HG03442 (cell line): ENCODE measurements at regions not wholly inside any gene's neighbourhood (a gene's known extent, or its start where the extent isn't known, plus 50 kb on each side); places are given as distances from the start of the nearest gene placed in this dataset.

Experiments used
- ATAC-seq: cut with Tn5 transposase; IDR thresholded peaks from one replicate; pipeline ENCODE4 v1.9.1; 2021; ENCODE audit warnings: mild to moderate bottlenecking, moderate library complexity; ENCODE audit not compliant: unreplicated experiment

DNA sequence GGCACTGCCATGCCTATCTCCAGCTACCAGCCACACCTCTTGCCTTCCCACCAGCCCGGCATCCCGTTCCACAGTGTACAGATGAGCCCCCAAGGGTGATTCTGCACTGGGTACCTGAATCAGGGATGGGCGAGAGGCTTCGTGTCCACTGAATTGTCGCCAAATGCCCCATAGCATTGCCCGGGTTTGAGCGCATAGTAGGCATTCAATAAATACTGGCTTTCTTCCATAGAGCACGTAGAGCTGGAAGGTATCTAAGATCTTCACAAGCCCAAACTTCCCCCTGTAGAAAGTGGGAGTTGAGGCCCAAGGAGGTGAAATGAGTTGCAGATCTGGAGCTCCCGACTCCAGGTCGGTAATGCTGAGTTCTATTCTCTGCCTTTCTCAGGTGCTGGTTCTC is 358.7 kb downstream of the LPIN1 start:
- no peak for ATAC-seq

GRCh38 chr2:12106440-12107080 is 360.1 kb downstream of the LPIN1 start:
- peak; percentile 75 for ATAC-seq

GRCh38 chr2:12107321-12107720 is 360.9 kb downstream of the LPIN1 start:
- ATAC-seq = no peak

GRCh38 chr2:12107939-12108338 is 361.5 kb downstream of the LPIN1 start:
- no peak for ATAC-seq

GRCh38 chr2:12109363-12110017 is 363.1 kb downstream of the LPIN1 start:
- no peak for ATAC-seq

DNA sequence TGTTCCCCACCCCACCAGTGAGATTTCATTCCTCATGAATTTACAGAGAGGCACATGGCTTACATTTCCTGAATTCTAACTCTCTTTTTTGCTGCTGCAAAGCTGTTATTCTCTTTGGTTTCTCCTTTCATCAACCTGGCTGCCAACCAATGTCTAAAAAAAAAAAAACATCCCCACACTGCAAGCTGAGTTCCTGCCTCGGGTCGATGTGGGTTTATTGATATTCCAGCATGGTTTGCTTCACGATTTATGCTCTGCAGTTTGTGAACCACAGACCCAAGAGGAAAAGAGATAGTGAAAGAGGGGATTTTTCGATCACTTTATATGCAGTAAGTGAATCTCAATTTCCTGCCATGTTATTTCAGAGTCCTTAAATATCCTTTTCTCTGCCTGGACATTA is 363.6 kb downstream of the LPIN1 start:
- no peak for ATAC-seq

DNA sequence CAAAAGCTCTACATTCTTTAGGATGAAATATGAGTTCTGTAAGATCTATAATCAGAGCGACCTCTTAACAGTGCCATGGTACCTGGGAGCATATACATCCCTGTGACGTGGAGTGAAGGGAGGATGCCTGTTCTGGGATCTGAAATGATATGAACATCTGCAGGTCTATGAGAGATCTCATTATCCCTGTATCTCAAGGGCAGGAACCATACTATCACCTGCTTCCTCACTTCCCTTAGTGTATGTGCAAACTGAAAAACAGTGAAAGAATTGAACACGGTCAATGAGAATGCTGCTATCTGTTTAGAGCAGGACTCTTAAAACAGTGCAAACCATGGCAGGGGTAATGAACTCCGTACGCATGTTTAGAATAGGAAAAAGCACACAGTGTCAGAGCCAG is 364.0 kb downstream of the LPIN1 start:
- no peak for ATAC-seq

GRCh38 chr2:12113412-12113811 is 367.0 kb downstream of the LPIN1 start:
- ATAC-seq = no peak

GRCh38 chr2:12114816-12115215 is 368.4 kb downstream of the LPIN1 start:
- ATAC-seq = no peak

DNA sequence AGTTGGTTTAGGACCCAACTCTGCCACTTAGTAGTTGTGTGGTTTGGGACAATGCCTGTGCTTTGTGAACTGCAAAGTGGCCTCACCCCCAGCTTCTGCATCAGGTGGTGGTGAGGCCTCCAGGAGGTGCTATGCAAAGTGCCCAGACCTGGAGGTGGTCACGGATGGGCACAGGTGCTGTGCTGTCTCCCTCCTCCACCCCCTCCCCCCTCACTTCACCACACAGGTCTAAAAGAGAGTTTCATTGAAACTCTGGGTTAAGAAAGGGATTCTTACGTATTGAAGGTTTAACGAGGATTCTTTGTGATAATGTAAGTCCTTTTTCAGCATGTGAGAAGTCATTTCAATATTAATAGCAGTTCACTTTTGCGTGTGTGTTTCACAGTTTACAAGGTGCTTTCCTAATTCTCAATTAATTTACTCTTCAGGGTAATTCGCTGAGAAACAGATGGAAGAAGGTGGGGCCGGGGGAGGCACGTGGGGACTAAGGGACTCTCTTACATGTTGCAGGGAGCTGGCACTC is 369.9 kb downstream of the LPIN1 start:
- ATAC-seq = peak; percentile 69

DNA sequence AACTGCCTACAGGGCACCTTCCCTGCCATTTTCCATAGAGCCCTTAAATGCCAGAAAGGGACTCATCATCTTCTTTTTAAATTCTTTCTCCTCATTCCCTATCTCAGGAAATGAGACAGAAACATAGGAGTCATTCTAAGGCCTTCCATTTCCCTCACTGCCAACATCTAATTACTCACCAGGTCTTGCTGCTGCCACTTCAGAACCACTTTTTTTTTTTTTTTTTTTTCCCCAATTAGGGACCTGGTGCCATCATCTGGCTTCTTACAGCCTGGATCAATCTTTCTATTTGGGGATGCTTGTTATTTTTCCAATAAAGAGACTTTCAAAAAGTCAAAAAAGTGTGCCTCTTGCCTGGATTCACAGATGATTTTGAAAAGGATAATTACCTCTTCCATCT is 373.4 kb downstream of the LPIN1 start:
- ATAC-seq = no peak

DNA sequence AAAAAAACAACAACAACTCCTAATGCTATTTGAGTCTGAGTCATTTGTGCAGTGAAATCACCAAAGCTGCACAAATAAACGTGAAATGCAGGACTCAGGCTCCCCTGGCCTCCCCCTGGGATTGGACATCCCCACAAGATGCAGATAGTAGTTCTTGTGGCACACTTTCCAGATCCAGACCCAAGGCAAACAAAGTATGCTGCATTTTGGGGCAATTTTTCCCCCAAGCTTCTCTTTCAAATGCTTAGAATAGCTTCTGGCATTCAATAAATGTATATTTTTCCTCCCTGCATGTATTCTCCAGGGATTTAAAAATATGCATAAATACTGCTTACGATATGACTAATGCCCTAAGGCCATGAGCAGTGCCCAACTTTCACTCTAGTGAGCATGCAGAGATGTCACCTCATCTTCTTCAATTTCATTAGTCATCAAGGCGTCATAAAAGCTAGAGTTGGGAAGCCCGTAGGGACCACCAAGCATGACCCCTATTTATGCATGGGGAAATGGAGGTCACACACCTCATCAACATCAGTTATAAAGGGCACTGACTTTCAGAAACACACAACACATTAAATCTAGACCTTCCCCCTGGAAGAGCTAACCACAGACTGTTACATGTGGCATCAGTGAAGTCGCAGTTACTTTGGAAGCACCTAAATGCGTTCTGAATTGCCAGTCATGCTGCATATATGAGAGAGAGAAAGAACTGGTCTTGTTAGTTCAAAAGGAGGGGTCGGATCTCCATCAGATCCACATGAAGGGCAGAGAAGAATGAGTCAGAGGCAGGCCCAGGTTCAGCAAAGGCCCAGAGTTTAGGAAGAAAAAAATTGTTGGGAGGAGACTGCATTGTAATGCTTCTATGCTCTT is 374.1 kb downstream of the LPIN1 start:
- ATAC-seq = no peak

DNA sequence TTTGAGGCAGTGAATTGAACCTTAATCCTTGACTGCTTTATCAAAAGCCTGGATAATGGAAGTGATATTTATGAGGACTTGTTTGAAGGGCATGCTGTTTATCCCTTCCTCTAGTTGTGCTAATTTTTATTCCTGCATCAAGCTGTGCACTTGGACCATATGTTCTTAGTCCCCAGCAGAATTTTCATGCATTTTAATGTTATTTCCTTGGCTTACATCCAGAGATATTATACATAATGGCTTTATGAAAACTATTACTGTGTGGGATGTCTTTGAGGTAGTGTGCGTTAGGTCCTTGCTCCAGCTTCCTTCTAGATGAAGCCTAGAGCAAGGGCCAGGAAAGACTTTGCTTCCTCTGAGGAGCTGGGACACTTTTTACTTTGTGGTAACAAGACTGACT is 378.4 kb downstream of the LPIN1 start:
- ATAC-seq = no peak

DNA sequence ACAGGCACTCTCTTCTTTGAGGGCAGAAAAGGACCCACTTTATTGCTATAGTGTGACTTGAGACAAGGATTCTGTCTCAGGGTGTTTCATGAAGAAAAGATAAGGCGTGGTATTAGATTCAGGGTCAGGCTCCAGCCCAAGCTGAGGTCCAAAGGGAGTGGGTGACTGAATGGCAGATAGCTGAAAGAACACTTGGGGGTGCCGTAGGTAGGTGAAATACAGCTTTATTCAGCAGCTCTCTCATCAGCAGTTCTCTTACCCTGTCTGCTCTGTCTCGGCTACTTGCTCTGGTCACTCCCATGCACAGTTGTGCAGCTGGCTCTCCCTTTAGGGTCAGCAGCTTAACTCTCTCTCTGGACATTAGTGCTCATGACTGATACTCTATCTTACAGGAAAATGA is 379.9 kb downstream of the LPIN1 start:
- no peak for ATAC-seq

DNA sequence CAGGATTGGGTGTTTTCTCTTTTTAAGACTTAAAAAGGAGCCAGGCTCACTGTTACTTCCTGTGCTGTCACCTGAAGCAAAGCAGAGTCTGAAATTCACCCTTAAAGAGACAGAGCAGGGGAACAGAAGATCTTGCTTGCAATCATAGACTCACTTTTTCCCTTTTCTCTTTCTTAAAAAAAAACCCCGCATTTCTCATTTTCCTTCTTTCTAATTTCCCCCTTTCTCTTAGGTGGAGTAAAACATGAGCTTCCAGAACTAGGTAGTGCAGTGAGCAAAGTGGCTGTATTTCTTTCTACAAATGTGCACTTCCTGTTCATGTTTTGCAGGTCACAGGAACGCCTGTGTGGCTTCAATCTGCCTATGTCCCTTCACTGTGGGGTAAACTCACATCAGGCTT is 381.2 kb downstream of the LPIN1 start:
- no peak for ATAC-seq

GRCh38 chr2:12131975-12132374 is 385.5 kb downstream of the LPIN1 start:
- no peak for ATAC-seq

GRCh38 chr2:12141618-12142258 is 395.3 kb downstream of the LPIN1 start:
- ATAC-seq = no peak

GRCh38 chr2:12151716-12152115 is 405.3 kb downstream of the LPIN1 start:
- no peak for ATAC-seq

GRCh38 chr2:12152888-12153287 is 406.5 kb downstream of the LPIN1 start:
- no peak for ATAC-seq

GRCh38 chr2:12155303-12156051 is 409.0 kb downstream of the LPIN1 start:
- ATAC-seq = no peak

DNA sequence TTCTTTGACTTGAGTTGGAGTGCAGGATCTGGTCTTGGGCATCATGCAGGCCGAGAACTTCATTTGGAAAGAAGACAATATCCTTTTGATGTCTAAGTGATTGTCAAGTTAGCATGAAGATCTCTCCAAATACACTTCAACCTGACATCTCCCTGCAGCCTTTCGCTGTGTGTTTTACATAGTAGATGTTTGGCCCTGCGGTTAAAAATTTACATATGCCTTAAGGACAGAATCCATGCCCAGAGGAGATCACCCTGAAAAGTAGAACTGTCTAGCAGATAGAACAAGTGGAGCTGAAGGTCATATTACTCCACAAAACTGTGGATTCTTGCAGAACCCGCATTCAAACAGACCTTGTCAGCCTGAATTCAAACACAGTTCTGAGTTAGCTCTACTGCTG is 409.9 kb downstream of the LPIN1 start:
- no peak for ATAC-seq
